Glutamatergic neuron (in vitro differentiated cells): ENCODE measurements at regions not wholly inside any gene's neighbourhood (a gene's known extent, or its start where the extent isn't known, plus 50 kb on each side); places are given as distances from the start of the nearest gene placed in this dataset.

Experiments
- DNase-seq: peaks from one replicate; pipeline ENCODE4 v3.0.0; 2022
- H3K27ac Mint-ChIP-seq: one replicate; pipeline ENCODE4 v1.8.0; 2020; ENCODE audit warnings: mild to moderate bottlenecking, mixed read lengths, inconsistent platforms; ENCODE audit not compliant: unreplicated experiment
- H3K27me3 Mint-ChIP-seq: one replicate; pipeline ENCODE4 v1.8.0; 2020; ENCODE audit warnings: mild to moderate bottlenecking, moderate library complexity, mixed read lengths, inconsistent platforms; ENCODE audit not compliant: unreplicated experiment
- H3K36me3 Mint-ChIP-seq: one replicate; pipeline ENCODE4 v1.8.0; 2020; ENCODE audit warnings: mild to moderate bottlenecking, mixed read lengths, inconsistent platforms; ENCODE audit not compliant: unreplicated experiment
- H3K4me1 Mint-ChIP-seq: one replicate; pipeline ENCODE4 v1.8.0; 2020; ENCODE audit warnings: mild to moderate bottlenecking, low read depth, mixed read lengths, inconsistent platforms; ENCODE audit not compliant: unreplicated experiment
- H3K4me3 Mint-ChIP-seq: one replicate; pipeline ENCODE4 v1.8.0; 2020; ENCODE audit warnings: mild to moderate bottlenecking, mixed read lengths, inconsistent platforms; ENCODE audit not compliant: unreplicated experiment
- H3K9me3 Mint-ChIP-seq: one replicate; pipeline ENCODE4 v1.8.0; 2020; ENCODE audit warnings: mild to moderate bottlenecking, moderate library complexity, mixed read lengths, inconsistent platforms; ENCODE audit not compliant: unreplicated experiment
- TF ChIP-seq, protein P1 (sequence below): fragments of 200-600 bp; sonication (generic); IDR thresholded peaks from one replicate; pipeline ENCODE4 v1.5.0; 2021; ENCODE audit not compliant: partially characterized antibody, unreplicated experiment

DNA sequence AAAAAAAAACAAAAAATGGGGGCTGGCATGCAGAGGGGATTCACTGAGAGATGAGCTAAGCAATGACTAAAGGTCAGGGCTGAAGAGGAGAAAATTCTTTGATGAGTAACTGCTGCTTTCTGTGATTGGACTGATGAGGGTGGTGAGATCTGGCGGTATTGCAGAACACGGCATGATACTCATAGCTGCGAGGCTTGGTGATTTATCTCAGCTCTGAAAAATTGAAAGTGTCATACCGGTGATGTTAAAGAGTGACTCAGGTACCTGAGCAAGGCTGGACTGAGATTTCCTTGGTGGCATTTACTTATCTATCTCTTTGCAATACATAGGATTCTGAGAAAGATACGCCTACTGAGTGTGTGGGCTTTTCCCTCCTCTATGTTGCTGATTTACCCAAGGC lies 204.1 kb upstream of the DDX53 start:
- no peak for DNase-seq
- Mint-ChIP-seq H3K4me1 (no peaks in the 10 kb centered on the region), H3K27me3 (no peaks in the 10 kb centered on the region), H3K27ac (no peak overlapping the region), H3K36me3 (no peaks in the 10 kb centered on the region), H3K9me3 (no peaks in the 10 kb centered on the region), H3K4me3 (no peak overlapping the region)
- TF ChIP-seq, protein P1, sequence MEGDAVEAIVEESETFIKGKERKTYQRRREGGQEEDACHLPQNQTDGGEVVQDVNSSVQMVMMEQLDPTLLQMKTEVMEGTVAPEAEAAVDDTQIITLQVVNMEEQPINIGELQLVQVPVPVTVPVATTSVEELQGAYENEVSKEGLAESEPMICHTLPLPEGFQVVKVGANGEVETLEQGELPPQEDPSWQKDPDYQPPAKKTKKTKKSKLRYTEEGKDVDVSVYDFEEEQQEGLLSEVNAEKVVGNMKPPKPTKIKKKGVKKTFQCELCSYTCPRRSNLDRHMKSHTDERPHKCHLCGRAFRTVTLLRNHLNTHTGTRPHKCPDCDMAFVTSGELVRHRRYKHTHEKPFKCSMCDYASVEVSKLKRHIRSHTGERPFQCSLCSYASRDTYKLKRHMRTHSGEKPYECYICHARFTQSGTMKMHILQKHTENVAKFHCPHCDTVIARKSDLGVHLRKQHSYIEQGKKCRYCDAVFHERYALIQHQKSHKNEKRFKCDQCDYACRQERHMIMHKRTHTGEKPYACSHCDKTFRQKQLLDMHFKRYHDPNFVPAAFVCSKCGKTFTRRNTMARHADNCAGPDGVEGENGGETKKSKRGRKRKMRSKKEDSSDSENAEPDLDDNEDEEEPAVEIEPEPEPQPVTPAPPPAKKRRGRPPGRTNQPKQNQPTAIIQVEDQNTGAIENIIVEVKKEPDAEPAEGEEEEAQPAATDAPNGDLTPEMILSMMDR, result no peak

DNA sequence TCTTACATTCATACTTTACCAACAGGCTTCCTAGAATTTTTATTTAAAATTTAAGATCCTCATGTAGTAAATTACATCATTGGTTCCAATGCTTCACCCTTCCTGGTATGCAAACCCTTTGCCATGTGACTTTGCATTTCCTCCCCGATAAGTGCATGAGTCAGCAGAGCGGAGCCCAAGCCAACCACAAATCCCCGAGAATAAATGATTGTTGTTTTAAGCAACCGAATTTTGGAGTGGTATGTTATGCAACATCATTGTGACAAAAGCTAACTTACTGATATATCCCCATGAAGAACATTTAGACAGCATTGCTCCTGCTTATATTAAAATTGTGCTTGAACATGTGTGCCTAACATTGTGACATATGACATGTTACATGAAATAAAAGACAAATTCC lies 199.4 kb upstream of the DDX53 start:
- DNase-seq, result no peak
- Mint-ChIP-seq H3K9me3 (no peaks in the 10 kb centered on the region), H3K27ac (no peak overlapping the region), H3K27me3 (no peaks in the 10 kb centered on the region), H3K4me3 (no peak overlapping the region), H3K36me3 (no peaks in the 10 kb centered on the region), H3K4me1 (no peaks in the 10 kb centered on the region)
- TF ChIP-seq, protein P1, result no peak

DNA sequence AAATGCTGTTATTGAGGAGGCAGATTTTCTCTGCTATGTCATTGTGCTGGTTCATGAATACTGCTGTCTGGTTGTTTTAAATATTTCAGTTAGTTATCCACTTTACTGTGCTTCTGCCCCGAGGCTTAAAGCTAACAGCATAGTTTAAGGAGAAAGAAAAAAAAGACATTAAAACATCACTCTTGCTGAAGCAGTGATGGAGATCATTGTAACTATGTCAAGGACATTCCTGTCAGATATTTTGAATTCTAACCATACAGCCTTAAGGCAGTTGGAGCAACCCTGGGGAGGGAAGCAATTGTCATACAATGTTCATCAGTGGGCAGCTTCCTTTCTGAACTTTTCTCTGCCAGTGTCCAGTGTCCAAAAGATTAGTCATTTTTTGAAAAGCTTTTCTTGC lies 199.0 kb upstream of the DDX53 start:
- Mint-ChIP-seq H3K4me1 (no peaks in the 10 kb centered on the region), H3K9me3 (no peaks in the 10 kb centered on the region), H3K27me3 (no peaks in the 10 kb centered on the region), H3K36me3 (no peaks in the 10 kb centered on the region), H3K4me3 (no peak overlapping the region), H3K27ac (no peak overlapping the region)
- DNase-seq, result no peak
- TF ChIP-seq, protein P1, result no peak

DNA sequence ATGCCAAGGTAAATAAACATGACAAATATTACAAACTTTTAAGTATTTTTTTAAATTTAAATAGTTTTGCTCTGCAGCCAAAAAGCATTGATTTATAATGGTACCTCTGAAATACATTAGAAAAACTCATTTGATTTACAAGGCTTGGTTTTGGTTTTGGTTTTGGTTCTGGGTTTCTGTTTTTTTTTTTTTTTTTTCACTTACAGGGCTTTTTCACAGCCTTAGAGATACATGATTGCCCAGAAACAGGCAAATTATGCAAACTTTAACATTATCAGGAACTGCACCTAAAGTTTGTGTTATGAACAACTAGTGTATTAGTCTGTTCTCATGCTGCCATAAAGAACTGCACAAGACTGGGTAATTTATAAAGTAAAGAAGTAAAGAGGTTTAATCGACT lies 196.4 kb upstream of the DDX53 start:
- TF ChIP-seq, protein P1, result no peak
- H3K27ac Mint-ChIP-seq, result no peak overlapping the region
- H3K9me3 Mint-ChIP-seq, result no peaks in the 10 kb centered on the region
- H3K27me3 Mint-ChIP-seq, result no peaks in the 10 kb centered on the region
- no peaks in the 10 kb centered on the region for H3K36me3 Mint-ChIP-seq
- DNase-seq, result no peak
- no peaks in the 10 kb centered on the region for H3K4me1 Mint-ChIP-seq
- no peak overlapping the region for H3K4me3 Mint-ChIP-seq

DNA sequence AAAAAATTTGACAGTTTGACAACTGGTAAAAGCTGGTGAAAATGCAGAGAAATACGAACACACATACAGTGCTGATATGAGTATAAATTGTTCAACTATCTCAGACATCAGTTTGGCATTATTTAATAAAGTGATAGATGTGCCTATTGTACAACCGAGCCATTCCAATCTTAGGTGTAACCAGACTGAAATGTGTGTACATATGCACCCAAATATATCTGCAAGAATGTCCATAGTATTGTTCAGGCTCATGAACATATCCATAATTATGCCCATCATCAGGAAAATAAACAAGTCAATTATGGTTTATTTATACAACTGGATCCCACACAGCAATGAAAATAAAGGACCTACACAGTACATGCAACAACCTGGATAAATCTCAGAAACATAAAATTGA lies 188.9 kb upstream of the DDX53 start:
- no peaks in the 10 kb centered on the region for H3K27me3 Mint-ChIP-seq
- no peak overlapping the region for H3K4me3 Mint-ChIP-seq
- no peak overlapping the region for H3K27ac Mint-ChIP-seq
- H3K36me3 Mint-ChIP-seq, result no peaks in the 10 kb centered on the region
- TF ChIP-seq, protein P1, result no peak
- peaks cover 2% of the 10 kb centered on the region for H3K9me3 Mint-ChIP-seq
- no peaks in the 10 kb centered on the region for H3K4me1 Mint-ChIP-seq
- DNase-seq, result no peak
